Mesendoderm (in vitro differentiated cells): ENCODE measurements at regions not wholly inside any gene's neighbourhood (a gene's known extent, or its start where the extent isn't known, plus 50 kb on each side); places are given as distances from the start of the nearest gene placed in this dataset.
A peak's percentile ranks its signal among the peaks of the same experiment; 100 is the strongest.
"Not testable (repeated sequence)": the region's sequence is repeated elsewhere in the genome, so short reads cannot be mapped to it uniquely, and the experiment has no call there.

ENCODE experiments used
- DNase-seq: peaks from one replicate; pipeline ENCODE4 v3.0.0; 2013
- H2AK5ac ChIP-seq: 2 replicates; pipeline ENCODE4 v1.6.1; 2013; ENCODE audit warnings: low read length, inconsistent platforms
- H2BK120ac ChIP-seq: 2 replicates; pipeline ENCODE4 v1.6.1; 2013; ENCODE audit warnings: low read depth, mild to moderate bottlenecking, low read length, moderate library complexity, mixed read lengths
- H2BK15ac ChIP-seq: replicated peaks from 2 replicates; pipeline ENCODE4 v1.6.1; 2013; ENCODE audit warnings: low read depth, mild to moderate bottlenecking, moderate library complexity
- H2BK5ac ChIP-seq: 2 replicates; pipeline ENCODE4 v1.6.1; 2013; ENCODE audit warnings: low read length, inconsistent platforms
- H3K18ac ChIP-seq: 2 replicates; pipeline ENCODE4 v1.6.1; 2013; ENCODE audit warnings: mild to moderate bottlenecking, low read length, mixed read lengths
- H3K23ac ChIP-seq: one replicate; pipeline ENCODE4 v1.6.1; 2013; ENCODE audit warnings: low read length
- H3K27ac ChIP-seq: 2 replicates; pipeline ENCODE4 v1.5.1; 2013; ENCODE audit warnings: low read depth, mild to moderate bottlenecking, inconsistent platforms, low read length, moderate library complexity
- H3K27me3 ChIP-seq: 2 replicates; pipeline ENCODE4 v1.6.1; 2013; ENCODE audit warnings: low read length, control low read depth, mild to moderate bottlenecking, inconsistent platforms; ENCODE audit not compliant: insufficient read depth, poor library complexity
- H3K36me3 ChIP-seq: 2 replicates; pipeline ENCODE4 v1.6.1; 2013; ENCODE audit warnings: low read length, inconsistent platforms; ENCODE audit not compliant: control insufficient read depth, insufficient read depth
- H3K4ac ChIP-seq: one replicate; pipeline ENCODE4 v1.6.1; 2013; ENCODE audit warnings: low read depth, mild to moderate bottlenecking, low read length, moderate library complexity
- H3K4me1 ChIP-seq: 2 replicates; pipeline ENCODE4 v1.6.1; 2013; ENCODE audit warnings: low read depth, low read length, inconsistent platforms; ENCODE audit not compliant: control insufficient read depth
- H3K4me2 ChIP-seq: 2 replicates; pipeline ENCODE4 v1.6.1; 2013; ENCODE audit warnings: low read length
- H3K4me3 ChIP-seq: 2 replicates; pipeline ENCODE4 v1.5.1; 2013; ENCODE audit warnings: mild to moderate bottlenecking, low read length
- H3K56ac ChIP-seq: one replicate; pipeline ENCODE4 v1.6.1; 2013; ENCODE audit warnings: low read length
- H3K79me1 ChIP-seq: 2 replicates; pipeline ENCODE4 v1.6.1; 2013; ENCODE audit warnings: low read length, inconsistent platforms
- H3K79me2 ChIP-seq: 2 replicates; pipeline ENCODE4 v1.6.1; 2013; ENCODE audit warnings: mild to moderate bottlenecking, low read length; ENCODE audit not compliant: control insufficient read depth, insufficient read depth
- H3K9ac ChIP-seq: 2 replicates; pipeline ENCODE4 v1.6.1; 2013; ENCODE audit warnings: low read length, inconsistent platforms
- H4K5ac ChIP-seq: one replicate; pipeline ENCODE4 v1.6.1; 2013; ENCODE audit warnings: low read length
- H4K8ac ChIP-seq: one replicate; pipeline ENCODE4 v1.6.1; 2013; ENCODE audit warnings: low read depth, mild to moderate bottlenecking, control low read depth, low read length, moderate library complexity
- WGBS: extraction: QIAGEN DNeasy Blood & Tissue Kit; methylation state at CpG from one replicate; pipeline ENCODE4 v1.1.7; 2013; ENCODE audit warnings: low lambda C conversion rate, missing lambda C conversion rate; ENCODE audit not compliant: insufficient coverage; ENCODE audit errors: extremely low coverage; 5-methylcytosine and 5-hydroxymethylcytosine counted together

- H2AK5ac ChIP-seq, result no peak overlapping the region
- no peaks in the 10 kb centered on the region for H3K27me3 ChIP-seq
- H2BK15ac ChIP-seq, result no peak overlapping the region
- no CpG with 5 or more reads among the region's 10 CpGs for WGBS
- no peak overlapping the region for H3K4me2 ChIP-seq
- H4K5ac ChIP-seq, result no peak overlapping the region
- no peak overlapping the region for H3K9ac ChIP-seq
- no peak overlapping the region for H3K23ac ChIP-seq
- no peaks in the 10 kb centered on the region for H3K79me1 ChIP-seq
- no peaks in the 10 kb centered on the region for H3K79me2 ChIP-seq
- H2BK5ac ChIP-seq, result no peak overlapping the region
- peak; percentile 39 for DNase-seq
- H4K8ac ChIP-seq, result no peak overlapping the region
- H3K4ac ChIP-seq, result no peak overlapping the region
- no peak overlapping the region for H3K4me3 ChIP-seq
- no peak overlapping the region for H3K18ac ChIP-seq
- no peaks in the 10 kb centered on the region for H3K36me3 ChIP-seq
- no peak overlapping the region for H3K27ac ChIP-seq
- H2BK120ac ChIP-seq, result no peak overlapping the region
- H3K56ac ChIP-seq, result no peak overlapping the region
- peaks cover 2% of the 10 kb centered on the region for H3K4me1 ChIP-seq
These were observed 86.0 kb upstream of the HIF1A start for GRCh38 chr14:61609191-61609843.

DNA sequence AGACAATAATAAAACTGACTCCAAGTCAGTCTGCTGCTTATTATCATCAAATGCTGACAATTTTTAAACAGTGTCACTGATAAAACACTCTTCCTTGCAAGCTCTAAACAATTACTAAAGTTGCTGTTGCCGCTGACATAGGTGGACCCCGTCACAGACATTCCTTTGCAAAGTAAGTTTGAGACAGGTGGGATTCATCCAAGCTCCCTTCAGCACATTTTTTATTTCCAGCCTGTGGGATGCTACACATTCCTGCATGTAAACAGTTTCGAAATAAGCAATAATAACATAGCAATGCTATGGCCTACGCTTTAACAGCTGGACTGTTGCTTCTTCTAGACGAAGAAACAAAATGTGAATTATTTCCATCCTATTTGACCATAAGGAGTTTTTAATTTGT lies 85.4 kb upstream of the HIF1A start:
- Histone ChIP-seq H3K36me3 (no peaks in the 10 kb centered on the region), H3K79me2 (no peaks in the 10 kb centered on the region), H2BK5ac (no peak overlapping the region), H4K5ac (no peak overlapping the region), H3K4ac (no peak overlapping the region), H3K4me2 (no peak overlapping the region), H3K56ac (no peak overlapping the region), H3K18ac (no peak overlapping the region), H2BK15ac (no peak overlapping the region), H3K4me3 (no peak overlapping the region), H2BK120ac (no peak overlapping the region), H3K27me3 (no peaks in the 10 kb centered on the region), H3K9ac (no peak overlapping the region), H4K8ac (no peak overlapping the region), H3K27ac (no peak overlapping the region), H2AK5ac (no peak overlapping the region), H3K4me1 (peaks cover 2% of the 10 kb centered on the region), H3K23ac (no peak overlapping the region), H3K79me1 (no peaks in the 10 kb centered on the region)
- no peak for DNase-seq
- no CpG with 5 or more reads among the region's 5 CpGs for WGBS

- WGBS, result no CpG with 5 or more reads among the region's 2 CpGs
- no peak overlapping the region for H3K18ac ChIP-seq
- H3K4me1 ChIP-seq, result peaks cover 3% of the 10 kb centered on the region
- H3K4me3 ChIP-seq, result no peak overlapping the region
- no peaks in the 10 kb centered on the region for H3K27me3 ChIP-seq
- no peak overlapping the region for H3K4ac ChIP-seq
- H3K36me3 ChIP-seq, result no peaks in the 10 kb centered on the region
- H3K4me2 ChIP-seq, result no peak overlapping the region
- no peak overlapping the region for H4K5ac ChIP-seq
- no peaks in the 10 kb centered on the region for H3K79me2 ChIP-seq
- no peak overlapping the region for H2BK15ac ChIP-seq
- H4K8ac ChIP-seq, result no peak overlapping the region
- H3K56ac ChIP-seq, result no peak overlapping the region
- H3K9ac ChIP-seq, result no peak overlapping the region
- no peak overlapping the region for H2BK5ac ChIP-seq
- no peak overlapping the region for H3K27ac ChIP-seq
- H2BK120ac ChIP-seq, result no peak overlapping the region
- no peak overlapping the region for H3K23ac ChIP-seq
- H3K79me1 ChIP-seq, result no peaks in the 10 kb centered on the region
- no peak overlapping the region for H2AK5ac ChIP-seq
- no peak for DNase-seq
These were observed 84.4 kb upstream of the HIF1A start for GRCh38 chr14:61610900-61611299.

DNA sequence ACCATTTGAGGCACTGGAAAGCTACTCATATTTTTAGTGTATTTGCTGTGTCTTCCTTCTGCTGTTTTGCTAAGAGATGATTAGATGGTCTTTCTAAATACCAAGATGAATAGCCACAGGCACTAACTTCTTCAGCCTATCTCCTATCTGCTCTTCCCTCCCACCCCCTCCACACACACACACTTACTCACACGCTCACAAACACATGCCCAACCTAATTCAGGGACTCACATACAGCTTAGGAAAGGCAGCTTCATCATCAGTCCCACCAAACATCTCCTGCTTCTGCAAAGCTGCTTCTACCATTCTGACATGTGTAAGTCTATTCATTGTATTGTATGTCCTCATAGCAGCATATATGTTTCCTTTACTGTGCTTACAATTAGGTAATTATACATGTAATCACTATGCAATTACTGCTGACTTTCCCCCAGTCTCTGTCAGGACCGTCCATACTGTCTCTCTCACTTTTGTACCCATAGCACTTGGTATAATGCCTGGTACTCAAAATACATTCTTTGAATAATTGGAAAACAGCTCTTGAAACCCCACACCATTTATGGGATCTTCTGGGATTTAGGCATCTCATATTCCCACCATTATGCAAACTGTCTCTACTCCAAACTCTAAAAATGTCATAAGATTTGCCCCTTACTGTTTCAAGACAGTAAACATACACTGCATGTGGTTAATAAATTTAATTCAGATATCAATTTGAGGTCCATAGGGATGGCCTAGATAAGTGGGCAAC lies 83.3 kb upstream of the HIF1A start:
- WGBS, result no CpG with 5 or more reads among the region's 2 CpGs
- no peak overlapping the region for H2AK5ac ChIP-seq
- no peak overlapping the region for H3K4me2 ChIP-seq
- H3K56ac ChIP-seq, result no peak overlapping the region
- peaks cover 4% of the 10 kb centered on the region for H3K4me1 ChIP-seq
- H3K27ac ChIP-seq, result no peak overlapping the region
- H2BK15ac ChIP-seq, result no peak overlapping the region
- H3K23ac ChIP-seq, result no peak overlapping the region
- no peak overlapping the region for H4K8ac ChIP-seq
- no peaks in the 10 kb centered on the region for H3K79me1 ChIP-seq
- no peak overlapping the region for H3K4me3 ChIP-seq
- no peak for DNase-seq
- no peaks in the 10 kb centered on the region for H3K27me3 ChIP-seq
- H3K4ac ChIP-seq, result no peak overlapping the region
- H2BK120ac ChIP-seq, result no peak overlapping the region
- no peaks in the 10 kb centered on the region for H3K36me3 ChIP-seq
- H2BK5ac ChIP-seq, result no peak overlapping the region
- no peak overlapping the region for H3K9ac ChIP-seq
- no peaks in the 10 kb centered on the region for H3K79me2 ChIP-seq
- H4K5ac ChIP-seq, result no peak overlapping the region
- no peak overlapping the region for H3K18ac ChIP-seq

DNA sequence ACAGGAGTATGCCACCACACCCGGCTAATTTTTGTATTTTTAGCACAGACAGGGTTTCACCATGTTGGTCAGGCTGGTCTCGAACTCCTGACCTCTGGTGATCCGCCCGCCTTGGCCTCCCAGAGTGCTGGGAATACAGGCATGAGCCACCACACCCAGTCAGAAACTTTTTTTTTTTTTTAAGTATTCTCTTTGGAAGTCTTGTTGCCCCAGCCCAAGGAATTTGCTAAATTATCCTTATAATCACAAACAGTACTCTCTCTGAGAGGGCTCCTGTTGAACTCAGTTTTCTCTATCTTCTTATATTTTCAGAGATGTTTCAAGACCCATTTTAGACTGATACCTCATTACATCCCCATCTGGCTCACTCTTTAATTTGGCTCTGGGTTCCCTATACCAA lies 82.3 kb upstream of the HIF1A start:
- H4K5ac ChIP-seq, H3K4me3 ChIP-seq, H3K27me3 ChIP-seq, H3K27ac ChIP-seq, DNase-seq, H3K4ac ChIP-seq, H3K23ac ChIP-seq, H3K9ac ChIP-seq, H2AK5ac ChIP-seq, H4K8ac ChIP-seq, H3K79me2 ChIP-seq, H2BK15ac ChIP-seq, H3K18ac ChIP-seq, H3K4me2 ChIP-seq, H3K36me3 ChIP-seq, H2BK5ac ChIP-seq, H2BK120ac ChIP-seq, H3K79me1 ChIP-seq, H3K4me1 ChIP-seq, H3K56ac ChIP-seq: not testable (repeated sequence)
- no CpG with 5 or more reads among the region's 4 CpGs for WGBS
